ENCODE measurements at regions not wholly inside any gene's neighbourhood (a gene's known extent, or its start where the extent isn't known, plus 50 kb on each side); places are given as distances from the start of the nearest gene placed in this dataset.
A peak's percentile ranks its signal among the peaks of the same experiment; 100 is the strongest.

- DNase-seq (ENCODE audit: low read depth) = no peak
- no peak overlapping the region for H3K4me3 ChIP-seq (ENCODE audit: low read length)
- TF ChIP-seq, protein P1, sequence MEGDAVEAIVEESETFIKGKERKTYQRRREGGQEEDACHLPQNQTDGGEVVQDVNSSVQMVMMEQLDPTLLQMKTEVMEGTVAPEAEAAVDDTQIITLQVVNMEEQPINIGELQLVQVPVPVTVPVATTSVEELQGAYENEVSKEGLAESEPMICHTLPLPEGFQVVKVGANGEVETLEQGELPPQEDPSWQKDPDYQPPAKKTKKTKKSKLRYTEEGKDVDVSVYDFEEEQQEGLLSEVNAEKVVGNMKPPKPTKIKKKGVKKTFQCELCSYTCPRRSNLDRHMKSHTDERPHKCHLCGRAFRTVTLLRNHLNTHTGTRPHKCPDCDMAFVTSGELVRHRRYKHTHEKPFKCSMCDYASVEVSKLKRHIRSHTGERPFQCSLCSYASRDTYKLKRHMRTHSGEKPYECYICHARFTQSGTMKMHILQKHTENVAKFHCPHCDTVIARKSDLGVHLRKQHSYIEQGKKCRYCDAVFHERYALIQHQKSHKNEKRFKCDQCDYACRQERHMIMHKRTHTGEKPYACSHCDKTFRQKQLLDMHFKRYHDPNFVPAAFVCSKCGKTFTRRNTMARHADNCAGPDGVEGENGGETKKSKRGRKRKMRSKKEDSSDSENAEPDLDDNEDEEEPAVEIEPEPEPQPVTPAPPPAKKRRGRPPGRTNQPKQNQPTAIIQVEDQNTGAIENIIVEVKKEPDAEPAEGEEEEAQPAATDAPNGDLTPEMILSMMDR (IDR thresholded peaks at IDR 0.05; ENCODE audit: insufficient read depth, low read depth, low read length, missing control alignments) = no peak
Measured at GRCh38 chr2:16442971-16443370, 222.7 kb downstream of the CYRIA start.

GRCh38 chr2:16441431-16441830 lies 224.2 kb downstream of the CYRIA start:
- TF ChIP-seq, protein P1 (IDR thresholded peaks at IDR 0.05; ENCODE audit: insufficient read depth, low read depth, low read length, missing control alignments) = no peak
- H3K4me3 ChIP-seq (ENCODE audit: low read length) = no peak overlapping the region

DNA sequence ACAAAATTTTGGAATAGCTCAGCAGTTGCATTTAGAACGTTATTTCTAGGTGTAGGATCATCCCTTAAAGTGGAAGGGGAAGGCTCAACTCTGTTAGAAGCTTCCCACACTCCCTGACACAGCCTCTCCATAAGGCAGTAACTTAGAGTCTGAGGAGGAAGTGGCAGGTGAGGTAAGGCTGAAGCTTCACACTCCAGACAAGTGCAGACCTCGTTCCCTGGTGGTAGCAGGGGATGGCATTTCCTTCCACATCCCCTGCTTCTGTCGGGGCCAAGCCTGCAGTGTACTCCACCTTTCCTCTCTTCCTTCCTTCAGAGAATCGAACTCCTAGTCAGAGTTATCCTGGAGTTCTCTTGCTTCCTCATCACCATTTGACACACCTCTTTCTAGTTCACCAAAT lies 224.7 kb downstream of the CYRIA start:
- DNase-seq (ENCODE audit: low read depth) = no peak
- TF ChIP-seq, protein P1 (IDR thresholded peaks at IDR 0.05; ENCODE audit: insufficient read depth, low read depth, low read length, missing control alignments) = no peak
- H3K4me3 ChIP-seq (ENCODE audit: low read length) = no peak overlapping the region

More at GRCh38 chr2:16441431-16441830, 224.2 kb downstream of the CYRIA start:
- DNase-seq (ENCODE audit: low read depth) = peak; percentile 18

DNA sequence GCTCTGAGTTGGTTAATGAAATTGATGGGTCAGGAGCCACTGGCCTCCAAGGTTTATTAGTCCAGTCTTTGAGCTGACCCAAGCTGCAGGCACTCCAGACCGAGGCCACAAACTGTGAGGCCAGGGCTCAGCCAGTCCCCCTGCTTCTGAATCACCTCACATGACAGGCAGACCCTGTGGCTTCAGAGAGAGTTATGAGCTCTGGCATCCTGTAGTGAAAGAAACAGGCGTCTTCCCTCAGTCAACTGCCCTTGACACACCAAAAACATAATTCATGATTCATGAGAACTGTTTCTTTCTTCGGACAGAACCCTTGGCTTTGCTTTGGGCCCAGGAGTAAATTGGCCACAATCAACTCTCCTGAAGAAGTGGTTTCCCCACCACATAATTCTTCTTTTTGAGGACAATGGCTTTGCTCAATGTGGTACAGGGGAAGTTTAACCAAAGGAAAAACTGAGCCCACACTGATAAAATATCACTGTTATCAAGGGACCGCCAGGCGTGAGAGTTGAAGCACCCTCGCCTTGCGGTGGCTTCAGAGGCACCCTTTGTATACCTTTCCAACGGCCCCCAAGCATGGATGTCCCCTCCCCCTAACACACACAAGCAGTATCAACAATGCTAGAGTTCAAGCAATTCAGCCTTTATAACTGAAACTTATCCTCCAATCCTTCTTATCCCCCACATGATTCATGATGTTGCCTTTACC lies 226.9 kb downstream of the CYRIA start:
- H3K4me3 ChIP-seq (ENCODE audit: low read length) = no peak overlapping the region
- no peak for DNase-seq (ENCODE audit: low read depth)
- TF ChIP-seq, protein P1 (IDR thresholded peaks at IDR 0.05; ENCODE audit: insufficient read depth, low read depth, low read length, missing control alignments) = no peak

DNA sequence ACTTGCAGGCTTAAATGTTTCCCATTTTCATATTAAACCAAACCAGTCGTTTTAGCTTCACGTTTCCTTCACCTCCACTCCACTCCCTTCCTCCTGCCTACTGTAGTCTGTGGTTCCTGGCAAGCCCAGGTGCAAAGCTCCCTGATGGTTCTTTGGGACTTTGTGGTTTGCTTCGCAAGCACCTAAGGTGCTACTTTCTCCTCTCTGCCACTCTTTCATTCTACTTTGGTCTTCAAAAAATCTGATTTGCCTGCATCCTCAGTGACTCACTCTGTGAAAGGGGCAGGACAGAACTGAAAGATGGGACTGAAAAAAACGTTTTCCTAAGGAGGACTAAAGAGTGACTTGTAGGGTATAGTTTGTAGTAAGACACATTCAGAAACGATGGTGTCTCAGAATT lies 228.4 kb downstream of the CYRIA start:
- TF ChIP-seq, protein P1 (IDR thresholded peaks at IDR 0.05; ENCODE audit: insufficient read depth, low read depth, low read length, missing control alignments) = no peak
- H3K4me3 ChIP-seq (ENCODE audit: low read length) = no peak overlapping the region
- no peak for DNase-seq (ENCODE audit: low read depth)

- TF ChIP-seq, protein P1 (IDR thresholded peaks at IDR 0.05; ENCODE audit: insufficient read depth, low read depth, low read length, missing control alignments) = no peak
- H3K4me3 ChIP-seq (ENCODE audit: low read length) = no peak overlapping the region
- DNase-seq (ENCODE audit: low read depth) = no peak
Measured at GRCh38 chr2:16434393-16434792, 231.2 kb downstream of the CYRIA start.

- H3K4me3 ChIP-seq (ENCODE audit: low read length) = no peak overlapping the region
- TF ChIP-seq, protein P1 (IDR thresholded peaks at IDR 0.05; ENCODE audit: insufficient read depth, low read depth, low read length, missing control alignments) = no peak
- no peak for DNase-seq (ENCODE audit: low read depth)
Measured at GRCh38 chr2:16430846-16431245, 234.8 kb downstream of the CYRIA start.

Measured in epithelial cell of esophagus (primary cell).